Activated naive CD8-positive, alpha-beta T cell treated with anti-CD3 and anti-CD28 coated beads, Interleukin-2, amount 10 ng/mL, durations not matched to agents 7 days and 5 days (primary cell): ENCODE measurements at regions not wholly inside any gene's neighbourhood (a gene's known extent, or its start where the extent isn't known, plus 50 kb on each side); places are given as distances from the start of the nearest gene placed in this dataset.

Experiments
- ATAC-seq: fragments of 150-1000 bp; cut with Tn5 transposase; one replicate; pipeline ENCODE4 v1.10.0; 2021; ENCODE audit warnings: low read depth, moderate library complexity
- POLR2A ChIA-PET: fragments of 350-600 bp; sonication (Branson Sonifier 250); formaldehyde crosslinking; loops from one replicate; lab custom pipeline; 2021; ENCODE audit warnings: antibody characterized with exemption; lab: Charles Lee
- DNase-seq: peaks from one replicate; pipeline ENCODE4 v3.0.0; 2021
- H3K27ac Mint-ChIP-seq: one replicate; pipeline ENCODE4 v1.8.0; 2022; ENCODE audit warnings: mild to moderate bottlenecking, mixed read lengths
- H3K27me3 Mint-ChIP-seq: one replicate; pipeline ENCODE4 v1.8.0; 2022; ENCODE audit warnings: mild to moderate bottlenecking, moderate library complexity, mixed read lengths
- H3K36me3 Mint-ChIP-seq: one replicate; pipeline ENCODE4 v1.8.0; 2021; ENCODE audit warnings: mild to moderate bottlenecking, mixed read lengths
- H3K4me1 Mint-ChIP-seq: one replicate; pipeline ENCODE4 v1.8.0; 2021; ENCODE audit warnings: mixed read lengths
- H3K4me3 Mint-ChIP-seq: one replicate; pipeline ENCODE4 v1.8.0; 2022; ENCODE audit warnings: mild to moderate bottlenecking, moderate library complexity, mixed read lengths
- H3K9me3 Mint-ChIP-seq: one replicate; pipeline ENCODE4 v1.8.0; 2021; ENCODE audit warnings: mixed read lengths

DNA sequence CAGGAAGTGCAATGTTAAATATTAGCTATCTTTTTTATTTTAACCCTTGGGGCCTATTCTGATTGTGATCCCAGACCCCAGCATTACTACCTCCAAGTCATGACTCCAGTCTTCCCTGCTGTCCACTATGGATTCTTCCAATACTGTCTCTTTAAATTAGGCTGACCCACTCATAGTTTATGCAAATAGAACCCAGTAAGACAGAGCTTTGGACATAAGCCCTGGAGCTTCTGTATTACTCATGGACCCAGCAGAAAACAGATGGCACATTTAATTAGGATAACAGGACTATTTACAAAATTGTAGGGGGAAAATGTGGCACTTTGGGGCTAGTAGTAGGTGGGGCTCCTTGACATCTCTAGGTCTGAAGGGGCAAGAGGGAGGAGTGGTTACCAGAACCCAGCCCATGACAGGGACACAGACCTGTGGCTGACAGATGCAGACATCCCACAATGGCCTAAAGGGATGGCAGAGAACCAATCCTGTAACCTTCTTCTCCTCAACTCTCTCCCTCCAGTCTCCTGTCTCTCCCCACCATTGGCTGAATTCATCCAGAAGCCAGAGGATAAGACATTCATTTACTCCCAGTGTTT lies 233.5 kb downstream of the OMA1 start:
- no peaks in the 10 kb centered on the region for H3K9me3 Mint-ChIP-seq
- H3K36me3 Mint-ChIP-seq = no peaks in the 10 kb centered on the region
- POLR2A ChIA-PET = no interaction called here
- DNase-seq (no peak), ATAC-seq (no peak)
- no peaks in the 10 kb centered on the region for H3K27me3 Mint-ChIP-seq
- H3K4me3 Mint-ChIP-seq = no peak overlapping the region
- no peak overlapping the region for H3K27ac Mint-ChIP-seq
- H3K4me1 Mint-ChIP-seq = no peaks in the 10 kb centered on the region

DNA sequence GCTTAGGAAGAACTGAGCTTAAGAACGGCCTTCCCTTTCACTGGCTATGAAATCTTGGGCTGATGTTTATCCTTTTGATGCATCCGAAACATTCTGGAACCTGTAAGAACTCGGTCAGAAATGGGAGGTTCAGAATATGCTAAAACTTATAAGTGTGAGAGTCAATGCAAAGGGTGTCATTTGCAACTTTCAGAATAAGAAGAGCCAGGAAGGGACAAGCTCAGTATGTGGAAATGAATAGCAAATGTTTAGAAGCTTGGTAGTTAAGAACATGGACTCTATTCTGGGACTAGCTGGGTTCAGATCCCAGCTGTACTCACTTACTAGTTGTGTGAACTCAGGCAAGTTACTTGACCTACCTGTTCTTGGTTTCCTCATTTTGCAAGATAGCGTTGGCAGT lies 234.1 kb downstream of the OMA1 start:
- Mint-ChIP-seq H3K36me3 (no peaks in the 10 kb centered on the region), H3K4me1 (no peaks in the 10 kb centered on the region), H3K27ac (no peak overlapping the region), H3K4me3 (no peak overlapping the region), H3K27me3 (peaks cover 2% of the 10 kb centered on the region), H3K9me3 (no peaks in the 10 kb centered on the region)
- ATAC-seq (no peak), DNase-seq (no peak)
- POLR2A ChIA-PET = no interaction called here

DNA sequence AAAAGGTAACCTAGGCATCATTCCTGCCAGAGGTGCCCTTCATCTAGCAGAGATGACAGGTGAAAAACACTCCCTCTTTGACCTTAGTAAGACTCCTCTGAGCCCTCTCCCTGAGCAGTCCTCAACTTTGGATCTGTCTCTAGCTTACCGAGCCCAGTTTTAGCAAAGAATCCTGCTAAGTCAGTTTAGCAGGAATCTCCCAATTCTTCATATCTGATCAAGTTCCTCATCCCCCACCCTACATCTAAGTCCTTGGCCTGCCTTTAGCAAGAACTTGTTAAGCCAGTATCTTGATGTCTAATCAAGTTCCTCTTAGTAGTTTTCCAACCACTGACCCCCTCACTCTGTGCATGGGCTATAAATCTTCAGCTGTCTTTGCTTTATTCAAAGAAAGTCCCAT lies 235.6 kb downstream of the OMA1 start:
- no peak overlapping the region for H3K4me3 Mint-ChIP-seq
- no peaks in the 10 kb centered on the region for H3K4me1 Mint-ChIP-seq
- no peak overlapping the region for H3K27ac Mint-ChIP-seq
- H3K27me3 Mint-ChIP-seq = peaks cover 2% of the 10 kb centered on the region
- H3K9me3 Mint-ChIP-seq = no peaks in the 10 kb centered on the region
- DNase-seq (no peak), ATAC-seq (no peak)
- POLR2A ChIA-PET = no interaction called here
- no peaks in the 10 kb centered on the region for H3K36me3 Mint-ChIP-seq

DNA sequence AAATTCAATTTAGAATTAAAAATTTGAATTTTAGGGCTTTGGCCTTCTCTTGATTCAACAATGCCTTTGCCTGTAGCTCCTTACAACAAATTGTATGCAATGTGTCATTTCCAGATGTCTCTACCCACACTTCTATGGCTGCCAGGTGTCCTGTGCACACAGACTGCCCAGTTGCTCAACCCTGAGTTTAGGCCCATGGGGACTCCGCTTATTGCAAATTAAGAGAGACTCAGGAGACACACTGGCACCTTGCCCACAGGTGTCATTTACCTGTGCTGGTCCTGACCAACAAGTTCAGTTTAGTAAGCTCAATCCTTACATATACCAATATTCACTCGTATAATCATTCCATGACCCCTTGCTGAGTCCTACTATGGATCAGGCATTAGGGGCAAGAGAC lies 236.1 kb downstream of the OMA1 start:
- H3K27ac Mint-ChIP-seq = no peak overlapping the region
- no peak overlapping the region for H3K4me3 Mint-ChIP-seq
- ATAC-seq (no peak), DNase-seq (no peak)
- H3K4me1 Mint-ChIP-seq = no peaks in the 10 kb centered on the region
- POLR2A ChIA-PET = no interaction called here
- H3K9me3 Mint-ChIP-seq = no peaks in the 10 kb centered on the region
- H3K36me3 Mint-ChIP-seq = no peaks in the 10 kb centered on the region
- peaks cover 2% of the 10 kb centered on the region for H3K27me3 Mint-ChIP-seq

DNA sequence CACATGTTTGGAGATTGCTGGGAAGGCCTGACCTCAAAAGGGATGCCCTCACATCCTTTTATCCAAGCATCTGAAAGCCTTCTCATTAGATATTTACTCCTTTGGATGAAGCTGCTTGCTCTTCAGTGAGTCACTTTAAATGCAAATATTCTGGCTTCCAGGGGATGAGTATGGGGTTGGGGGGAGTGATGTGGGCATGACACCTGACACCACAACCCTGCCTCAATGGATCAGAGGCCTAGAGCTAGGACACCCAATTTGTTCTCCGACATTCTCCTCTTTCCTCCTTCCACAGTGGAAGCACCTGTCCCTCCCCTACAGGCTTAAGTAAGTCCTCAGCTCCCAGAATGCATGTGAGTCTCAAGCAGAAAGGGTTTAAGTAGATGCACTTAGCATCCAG lies 238.3 kb downstream of the OMA1 start:
- POLR2A ChIA-PET = no interaction called here
- ATAC-seq (no peak), DNase-seq (no peak)
- Mint-ChIP-seq H3K9me3 (no peaks in the 10 kb centered on the region), H3K4me1 (no peaks in the 10 kb centered on the region), H3K27me3 (peaks cover 4% of the 10 kb centered on the region), H3K36me3 (no peaks in the 10 kb centered on the region), H3K27ac (no peak overlapping the region), H3K4me3 (no peak overlapping the region)

DNA sequence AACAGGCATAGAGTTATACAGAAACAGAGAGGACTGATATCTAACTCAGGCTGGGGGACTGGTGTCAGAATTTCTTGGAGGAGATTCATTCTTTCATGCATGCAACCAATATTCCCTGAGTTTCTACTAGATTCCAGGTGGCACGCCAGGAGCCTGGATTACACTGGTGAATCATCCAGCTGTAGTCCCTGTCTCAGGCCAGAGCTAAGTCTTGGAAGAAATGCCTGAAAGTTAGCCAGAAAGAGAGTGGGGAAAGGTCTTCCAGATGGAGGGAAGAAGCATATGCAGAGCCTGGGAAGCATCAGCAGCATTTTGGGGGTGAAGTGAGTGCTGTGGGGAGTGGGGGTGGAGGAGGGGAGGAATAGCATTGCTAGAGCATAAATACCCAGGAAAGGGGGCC lies 239.1 kb downstream of the OMA1 start:
- H3K4me3 Mint-ChIP-seq = no peak overlapping the region
- DNase-seq (no peak), ATAC-seq (no peak)
- POLR2A ChIA-PET = no interaction called here
- H3K9me3 Mint-ChIP-seq = no peaks in the 10 kb centered on the region
- H3K27ac Mint-ChIP-seq = no peak overlapping the region
- H3K36me3 Mint-ChIP-seq = no peaks in the 10 kb centered on the region
- no peaks in the 10 kb centered on the region for H3K4me1 Mint-ChIP-seq
- peaks cover 4% of the 10 kb centered on the region for H3K27me3 Mint-ChIP-seq

DNA sequence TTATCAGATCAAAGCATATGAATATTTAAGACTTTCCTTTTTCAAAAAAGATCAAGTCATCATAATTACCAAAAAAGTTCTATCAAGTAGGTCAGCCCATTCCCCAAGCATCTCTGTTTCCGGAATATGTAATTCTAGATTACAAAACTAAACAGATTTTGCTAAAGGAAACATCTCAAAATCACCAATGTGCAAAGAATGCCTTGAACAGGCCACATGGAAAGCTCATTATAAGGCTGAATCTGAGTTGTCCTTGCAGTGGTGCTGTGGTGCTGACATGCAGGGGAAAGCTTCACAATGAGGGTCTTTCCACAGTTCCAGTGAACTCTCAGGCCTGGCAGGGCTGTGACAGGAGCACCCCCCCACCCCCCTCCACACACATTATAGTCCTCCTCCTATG lies 240.9 kb downstream of the OMA1 start:
- H3K4me3 Mint-ChIP-seq = no peak overlapping the region
- DNase-seq = no peak
- no peaks in the 10 kb centered on the region for H3K4me1 Mint-ChIP-seq
- peaks cover 4% of the 10 kb centered on the region for H3K27me3 Mint-ChIP-seq
- no peak overlapping the region for H3K27ac Mint-ChIP-seq
- POLR2A ChIA-PET = no interaction called here
- H3K9me3 Mint-ChIP-seq = no peaks in the 10 kb centered on the region
- H3K36me3 Mint-ChIP-seq = no peaks in the 10 kb centered on the region
- ATAC-seq = no peak

DNA sequence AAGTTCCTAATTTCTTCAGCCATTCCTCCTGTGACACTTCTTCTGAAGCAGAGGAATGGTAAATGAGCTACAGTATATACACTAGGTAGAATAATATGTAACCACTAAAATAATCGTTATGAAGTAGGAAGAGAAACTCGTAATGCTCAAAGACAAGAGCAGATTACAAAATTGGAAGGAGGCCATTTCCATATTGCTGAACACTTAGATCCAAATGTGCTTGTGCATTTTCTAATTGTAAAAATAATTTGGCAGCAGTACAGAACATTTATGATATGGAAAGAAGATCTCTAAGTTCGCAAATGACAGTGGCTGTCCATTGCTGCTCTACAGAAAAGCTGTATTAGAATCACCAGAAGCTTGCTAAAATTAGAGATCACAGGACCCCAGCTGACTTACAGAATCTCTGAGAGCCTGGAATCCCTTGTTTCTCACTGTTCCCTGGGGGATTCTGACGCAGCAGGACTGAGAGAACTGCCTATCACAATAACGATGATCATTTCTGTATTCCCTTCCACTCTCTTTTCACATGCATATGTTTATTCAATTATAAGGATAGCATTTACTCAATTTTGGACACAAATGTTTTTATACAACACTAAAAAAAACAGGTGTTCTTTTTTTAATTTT lies 242.1 kb downstream of the OMA1 start:
- POLR2A ChIA-PET = no interaction called here
- ATAC-seq = no peak
- no peaks in the 10 kb centered on the region for H3K4me1 Mint-ChIP-seq
- DNase-seq = no peak
- H3K27ac Mint-ChIP-seq = no peak overlapping the region
- H3K4me3 Mint-ChIP-seq = no peak overlapping the region
- H3K36me3 Mint-ChIP-seq = no peaks in the 10 kb centered on the region
- peaks cover 4% of the 10 kb centered on the region for H3K27me3 Mint-ChIP-seq
- no peaks in the 10 kb centered on the region for H3K9me3 Mint-ChIP-seq

DNA sequence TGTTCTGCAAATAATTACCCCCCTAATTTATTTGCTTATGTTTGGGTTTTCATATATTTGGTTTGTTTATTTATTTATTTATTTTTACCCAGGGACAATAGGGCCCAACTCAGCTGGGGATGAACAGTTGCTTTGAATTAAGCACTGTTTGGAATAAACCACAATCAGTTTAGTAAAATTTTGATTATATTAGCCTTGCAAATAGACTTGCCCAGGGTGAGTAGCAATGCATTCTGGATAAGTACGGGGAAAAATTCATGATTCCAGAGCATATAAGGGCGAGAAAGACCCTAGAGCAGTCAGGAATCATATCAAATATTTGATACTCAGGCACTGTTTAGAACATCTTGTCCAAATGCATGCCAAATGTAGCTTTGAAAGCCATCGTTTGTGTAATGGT lies 242.7 kb downstream of the OMA1 start:
- Mint-ChIP-seq H3K9me3 (no peaks in the 10 kb centered on the region), H3K36me3 (no peaks in the 10 kb centered on the region)
- ATAC-seq = no peak

DNA sequence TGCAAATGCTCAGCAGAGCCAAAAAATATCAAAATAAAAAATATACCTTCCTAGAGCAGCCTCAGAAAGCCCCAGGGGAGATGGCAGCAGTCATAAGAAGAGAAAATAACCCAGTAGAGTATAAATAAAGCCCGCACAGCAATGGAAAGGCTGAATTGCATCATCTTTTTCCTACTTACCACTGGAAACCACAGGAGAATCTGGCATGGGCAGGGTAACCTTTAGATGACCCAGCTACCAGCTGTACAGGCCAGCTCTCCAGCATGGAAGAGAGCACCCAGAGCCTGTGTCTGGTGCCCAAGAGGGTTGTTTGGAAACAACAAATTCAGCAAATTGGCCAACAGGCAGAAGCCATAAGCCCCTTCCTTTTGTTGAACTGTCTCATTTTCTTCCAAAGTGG lies 253.1 kb downstream of the OMA1 start:
- Mint-ChIP-seq H3K4me3 (no peak overlapping the region), H3K9me3 (peaks cover 1% of the 10 kb centered on the region), H3K4me1 (no peaks in the 10 kb centered on the region), H3K27ac (no peak overlapping the region), H3K36me3 (no peaks in the 10 kb centered on the region), H3K27me3 (no peaks in the 10 kb centered on the region)
- no peak for ATAC-seq
- POLR2A ChIA-PET = no interaction called here
- no peak for DNase-seq

More for the DNA sequence above, 242.7 kb downstream of the OMA1 start:
- Mint-ChIP-seq H3K4me3 (no peak overlapping the region), H3K27me3 (peaks cover 4% of the 10 kb centered on the region), H3K4me1 (no peaks in the 10 kb centered on the region), H3K27ac (no peak overlapping the region)
- POLR2A ChIA-PET = no interaction called here
- no peak for DNase-seq

DNA sequence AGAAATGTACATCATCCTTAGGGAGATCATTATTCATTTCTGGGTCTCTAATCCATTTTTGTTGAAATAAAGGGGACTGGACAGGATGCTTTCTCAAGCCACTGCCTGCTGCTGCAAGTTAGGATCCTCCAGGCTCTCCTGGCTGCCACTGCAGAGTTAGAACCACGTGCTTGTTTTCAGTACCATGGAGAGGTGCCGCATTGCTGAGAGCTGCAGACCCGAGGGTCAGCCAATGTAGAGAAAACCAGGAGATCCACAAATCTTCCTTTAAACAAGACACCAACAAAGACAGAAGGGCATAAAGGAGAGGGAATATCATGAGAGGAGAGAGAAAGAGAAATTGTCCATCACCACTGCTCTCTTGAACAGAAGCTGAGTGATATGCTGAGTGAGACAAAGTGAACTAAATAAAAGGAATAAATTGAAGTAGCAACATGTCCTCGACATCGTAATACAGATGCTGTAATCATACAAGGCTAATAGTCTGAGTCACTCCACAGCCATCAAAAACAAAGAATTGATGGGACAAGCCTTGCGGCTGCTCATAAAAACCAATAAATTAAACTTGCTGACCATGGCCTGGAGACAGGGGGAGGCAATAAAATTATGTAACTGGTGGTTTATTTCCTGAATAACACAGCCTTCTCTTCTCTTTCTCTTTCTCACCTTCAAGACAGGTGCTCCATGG lies 255.7 kb downstream of the OMA1 start:
- no peaks in the 10 kb centered on the region for H3K4me1 Mint-ChIP-seq
- no peak overlapping the region for H3K4me3 Mint-ChIP-seq
- H3K9me3 Mint-ChIP-seq = peaks cover 1% of the 10 kb centered on the region
- no peaks in the 10 kb centered on the region for H3K36me3 Mint-ChIP-seq
- POLR2A ChIA-PET = no interaction called here
- H3K27ac Mint-ChIP-seq = no peak overlapping the region
- no peaks in the 10 kb centered on the region for H3K27me3 Mint-ChIP-seq
- no peak for DNase-seq
- no peak for ATAC-seq

DNA sequence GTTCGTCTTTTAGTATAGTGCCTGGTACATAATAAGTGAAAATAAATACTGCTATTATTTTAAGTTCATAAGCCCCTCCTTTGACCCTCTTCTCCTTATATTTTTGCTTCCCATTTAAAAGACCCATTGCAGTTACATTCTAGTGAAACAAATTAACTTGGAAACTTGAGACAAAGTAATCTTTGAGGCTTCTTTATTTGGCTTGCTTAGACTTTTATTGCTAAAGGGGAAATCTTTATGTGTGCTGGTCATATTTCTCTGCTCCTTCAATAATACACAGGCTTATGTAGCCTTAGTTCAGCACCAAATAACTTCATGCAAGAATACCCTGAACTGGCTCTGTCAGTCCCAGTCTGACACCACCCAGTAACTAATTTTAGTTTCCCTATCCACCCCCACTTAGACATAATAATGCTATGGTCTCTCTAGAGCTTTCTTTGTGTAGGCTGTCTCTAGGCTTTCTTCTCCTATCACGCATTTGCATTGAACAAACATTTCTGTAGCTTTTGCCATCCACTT lies 257.8 kb downstream of the OMA1 start:
- no peaks in the 10 kb centered on the region for H3K36me3 Mint-ChIP-seq
- POLR2A ChIA-PET = no interaction called here
- no peak overlapping the region for H3K4me3 Mint-ChIP-seq

DNA sequence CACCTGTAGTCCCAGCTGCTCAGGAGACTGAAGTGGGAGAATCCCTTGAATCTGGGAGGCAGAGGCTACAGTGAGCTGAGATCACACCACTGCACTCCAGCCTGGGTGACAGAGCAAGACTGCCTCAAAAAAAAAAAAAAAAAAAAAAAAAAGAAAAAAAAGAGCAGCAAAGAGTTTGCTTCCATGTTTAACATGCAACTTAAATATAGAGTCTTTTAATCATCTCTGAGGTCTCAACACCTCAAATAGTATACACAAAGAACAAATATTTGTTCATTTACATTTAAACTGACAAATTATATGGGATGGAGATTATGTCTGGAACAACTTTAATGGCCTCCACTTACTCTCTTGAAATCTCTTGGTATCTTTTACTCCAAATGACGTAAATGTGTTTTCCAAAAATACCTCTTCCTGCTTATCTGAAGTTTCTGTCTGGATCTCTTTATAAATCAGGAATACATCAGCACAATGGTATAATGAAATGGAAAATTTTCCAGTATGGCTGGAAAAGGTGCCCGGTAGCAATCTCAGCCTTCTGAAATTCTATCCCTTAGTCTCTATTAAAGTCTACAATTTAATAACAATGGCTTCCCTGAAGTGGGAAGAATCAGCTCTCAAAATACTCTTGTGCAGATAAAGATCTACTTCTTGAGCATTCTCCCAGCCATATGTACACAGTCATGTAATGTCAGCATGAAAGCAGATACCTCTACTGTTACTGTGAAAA lies 258.5 kb downstream of the OMA1 start:
- H3K9me3 Mint-ChIP-seq = no peaks in the 10 kb centered on the region
- POLR2A ChIA-PET = no interaction called here
- no peak for ATAC-seq
- peaks cover 1% of the 10 kb centered on the region for H3K27me3 Mint-ChIP-seq
- no peak overlapping the region for H3K27ac Mint-ChIP-seq
- DNase-seq = no peak
- H3K36me3 Mint-ChIP-seq = no peaks in the 10 kb centered on the region
- H3K4me3 Mint-ChIP-seq = no peak overlapping the region
- no peaks in the 10 kb centered on the region for H3K4me1 Mint-ChIP-seq

More for the DNA sequence above, 257.8 kb downstream of the OMA1 start:
- DNase-seq = no peak
- Mint-ChIP-seq H3K27ac (no peak overlapping the region), H3K4me1 (no peaks in the 10 kb centered on the region), H3K9me3 (no peaks in the 10 kb centered on the region), H3K27me3 (peaks cover 1% of the 10 kb centered on the region)
- no peak for ATAC-seq

DNA sequence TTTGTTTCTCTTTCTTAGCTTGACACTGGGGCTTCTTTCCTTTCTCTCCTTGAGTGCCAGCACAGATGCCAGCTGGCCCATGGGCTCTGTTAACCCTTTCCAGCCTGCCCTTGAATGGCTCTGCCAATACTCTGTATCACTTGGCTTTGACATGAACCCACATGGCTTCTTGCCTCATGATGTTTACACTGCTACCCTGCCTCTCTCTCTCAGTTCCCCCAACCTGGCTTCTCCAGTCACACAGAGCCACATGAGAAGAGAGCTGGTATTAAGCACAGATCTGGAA lies 262.4 kb downstream of the OMA1 start:
- ATAC-seq = no peak
- Mint-ChIP-seq H3K27me3 (peaks cover 1% of the 10 kb centered on the region), H3K36me3 (no peaks in the 10 kb centered on the region), H3K4me1 (no peaks in the 10 kb centered on the region), H3K9me3 (no peaks in the 10 kb centered on the region), H3K27ac (no peak overlapping the region), H3K4me3 (no peak overlapping the region)
- DNase-seq = no peak
- POLR2A ChIA-PET = no interaction called here
